Left lung (tissue), 4 donors: ENCODE measurements at regions not wholly inside any gene's neighbourhood (a gene's known extent, or its start where the extent isn't known, plus 50 kb on each side); places are given as distances from the start of the nearest gene placed in this dataset.
A peak's percentile ranks its signal among the peaks of the same experiment; 100 is the strongest.

Experiments used
- ATAC-seq: fragments of 200-7000 bp; cut with Tn5 transposase; one replicate; pipeline ENCODE4 v1.9.1; 2020; ENCODE audit warnings: moderate library complexity
- DNase-seq, 4 donors: peaks; one replicate each; pipeline ENCODE4 v3.0.0-alpha.2; 2013 to 2020
- H3K27ac ChIP-seq, 2 donors: fragments of 200-600 bp; sonication (generic) in 1 of 2; one replicate each; pipeline versions ENCODE4 v1.5.0 to v1.8.0; 2020 to 2021
- H3K27me3 ChIP-seq, 2 donors: fragments of 200-600 bp; sonication (generic) in 1 of 2; one replicate each; pipeline versions ENCODE4 v1.5.0 to v1.8.0; 2020 to 2021
- H3K36me3 ChIP-seq, 2 donors: fragments of 200-600 bp; sonication (generic) in 1 of 2; one replicate each; pipeline versions ENCODE4 v1.5.0 to v1.8.0; 2020 to 2021
- H3K4me1 ChIP-seq, 2 donors: fragments of 200-600 bp; one replicate each; pipeline ENCODE4 v1.8.0; 2021
- H3K4me3 ChIP-seq, 2 donors: fragments of 200-600 bp; sonication (generic) in 1 of 2; one replicate each; pipeline versions ENCODE4 v1.5.0 to v1.8.0; 2020 to 2021; ENCODE audit warnings: mild to moderate bottlenecking in 1 of 2
- H3K9me3 ChIP-seq, 2 donors: fragments of 200-600 bp; sonication (generic) in 1 of 2; one replicate each; pipeline versions ENCODE4 v1.5.0 to v1.8.0; 2020 to 2021
- intact Hi-C, 2 donors: fragments of 100-400 bp; cut with DNase I; formaldehyde crosslinking; loops; one replicate each; pipeline versions ENCODE4 v1.11.2 to v1.14.2; 2022
- TF ChIP-seq, protein P1 (sequence below), 2 donors: fragments of 200-600 bp; sonication (generic) in 1 of 2; IDR thresholded peaks; one replicate each; pipeline versions ENCODE4 v1.5.0 to v1.8.0; 2021; ENCODE audit warnings: antibody characterized with exemption in 2 of 2
- donor health status: DM: no; HTN: yes; CAD: no.
- donor health status: DM: no; HTN: no; CAD: no.

DNA sequence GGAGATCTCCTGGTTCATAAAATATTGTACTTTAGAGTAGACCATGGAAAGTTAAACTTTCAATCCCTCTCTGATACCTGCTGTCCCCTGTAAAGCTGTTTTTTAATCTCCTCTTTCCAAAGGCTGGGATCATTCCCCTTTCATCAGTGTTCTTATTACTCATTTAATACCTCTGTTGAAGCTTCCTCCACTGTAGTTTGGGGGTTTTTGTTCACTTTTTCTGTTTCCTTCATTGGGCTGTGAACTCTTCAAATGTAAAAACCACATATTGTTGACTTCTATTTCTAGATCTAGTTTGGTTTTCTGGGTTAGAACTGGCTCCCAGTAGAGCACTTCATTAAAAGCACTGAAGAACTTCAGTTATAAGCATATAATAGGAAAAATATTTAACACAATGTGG, 598.1 kb downstream of the RNF144A start:
- TF ChIP-seq, protein P1, sequence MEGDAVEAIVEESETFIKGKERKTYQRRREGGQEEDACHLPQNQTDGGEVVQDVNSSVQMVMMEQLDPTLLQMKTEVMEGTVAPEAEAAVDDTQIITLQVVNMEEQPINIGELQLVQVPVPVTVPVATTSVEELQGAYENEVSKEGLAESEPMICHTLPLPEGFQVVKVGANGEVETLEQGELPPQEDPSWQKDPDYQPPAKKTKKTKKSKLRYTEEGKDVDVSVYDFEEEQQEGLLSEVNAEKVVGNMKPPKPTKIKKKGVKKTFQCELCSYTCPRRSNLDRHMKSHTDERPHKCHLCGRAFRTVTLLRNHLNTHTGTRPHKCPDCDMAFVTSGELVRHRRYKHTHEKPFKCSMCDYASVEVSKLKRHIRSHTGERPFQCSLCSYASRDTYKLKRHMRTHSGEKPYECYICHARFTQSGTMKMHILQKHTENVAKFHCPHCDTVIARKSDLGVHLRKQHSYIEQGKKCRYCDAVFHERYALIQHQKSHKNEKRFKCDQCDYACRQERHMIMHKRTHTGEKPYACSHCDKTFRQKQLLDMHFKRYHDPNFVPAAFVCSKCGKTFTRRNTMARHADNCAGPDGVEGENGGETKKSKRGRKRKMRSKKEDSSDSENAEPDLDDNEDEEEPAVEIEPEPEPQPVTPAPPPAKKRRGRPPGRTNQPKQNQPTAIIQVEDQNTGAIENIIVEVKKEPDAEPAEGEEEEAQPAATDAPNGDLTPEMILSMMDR (IDR thresholded peaks at IDR 0.05) = no peak
- no peak overlapping the region for H3K4me3 ChIP-seq
- no peaks in the 10 kb centered on the region for H3K27me3 ChIP-seq
- no peaks in the 10 kb centered on the region for H3K36me3 ChIP-seq
- DNase-seq (no peak), ATAC-seq (no peak)
- intact Hi-C loops = no loop called here
- H3K9me3 ChIP-seq = no peaks in the 10 kb centered on the region
- no peak overlapping the region for H3K27ac ChIP-seq
- H3K4me1 ChIP-seq = no peaks in the 10 kb centered on the region

DNA sequence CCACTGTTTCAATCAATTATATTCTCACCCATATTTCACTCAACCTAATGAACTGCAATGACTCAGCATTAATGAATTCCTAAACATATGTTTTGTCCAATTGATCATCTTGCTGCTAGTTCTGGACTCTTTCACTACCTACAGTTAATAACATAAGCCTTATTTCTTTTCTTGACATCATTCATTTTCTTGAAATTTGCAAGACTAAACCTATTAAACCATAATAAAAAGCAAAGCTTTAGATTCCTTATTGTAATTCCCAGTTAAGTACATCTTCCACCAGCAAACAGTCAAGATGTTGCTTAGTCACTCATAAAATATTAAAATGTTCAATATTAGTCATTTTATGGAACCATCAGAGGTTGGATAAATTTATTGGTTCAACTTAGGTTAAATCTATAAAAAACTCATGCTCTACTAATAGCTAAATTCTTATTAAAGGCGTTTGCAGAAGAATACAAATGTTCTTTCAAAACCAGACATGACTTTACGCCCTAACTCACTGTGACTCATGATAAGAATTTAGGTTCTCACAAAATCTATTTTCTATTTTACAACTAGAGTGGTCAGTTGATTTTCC, 599.4 kb downstream of the RNF144A start:
- intact Hi-C loops = no loop called here
- Histone ChIP-seq H3K36me3 (no peaks in the 10 kb centered on the region), H3K4me1 (no peaks in the 10 kb centered on the region), H3K4me3 (no peak overlapping the region), H3K9me3 (no peaks in the 10 kb centered on the region), H3K27ac (no peak overlapping the region), H3K27me3 (peaks cover 0 to under 1% of the 10 kb centered on the region in 2 donors)
- DNase-seq (no peak), ATAC-seq (no peak)
- TF ChIP-seq, protein P1 (IDR thresholded peaks at IDR 0.05) = no peak

DNA sequence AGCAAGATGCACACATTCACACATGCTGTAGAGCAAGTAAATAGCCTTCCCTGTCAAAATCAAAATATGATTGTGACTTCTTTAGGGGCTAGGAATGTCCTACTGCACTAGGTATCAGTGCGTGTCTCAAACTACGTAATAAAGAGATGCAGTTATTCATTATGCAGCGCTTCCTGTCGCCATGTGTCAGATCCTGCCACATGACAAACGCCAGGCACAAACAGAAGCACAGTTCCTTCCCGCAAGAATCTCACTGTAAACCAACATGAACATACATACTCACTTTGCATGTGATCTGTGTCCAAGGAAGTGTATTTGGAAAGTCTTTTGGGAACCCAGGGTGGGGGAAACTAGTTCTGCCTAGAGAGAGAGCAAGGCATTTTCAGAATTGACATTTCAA, 599.9 kb downstream of the RNF144A start:
- DNase-seq = no peak
- Histone ChIP-seq H3K27ac (no peak overlapping the region), H3K4me1 (no peaks in the 10 kb centered on the region), H3K27me3 (peaks cover 0 to 6% of the 10 kb centered on the region in 2 donors), H3K36me3 (no peaks in the 10 kb centered on the region), H3K4me3 (no peak overlapping the region), H3K9me3 (no peaks in the 10 kb centered on the region)
- no peak for ATAC-seq
- TF ChIP-seq, protein P1 (IDR thresholded peaks at IDR 0.05) = no peak
- intact Hi-C loops = no loop called here

DNA sequence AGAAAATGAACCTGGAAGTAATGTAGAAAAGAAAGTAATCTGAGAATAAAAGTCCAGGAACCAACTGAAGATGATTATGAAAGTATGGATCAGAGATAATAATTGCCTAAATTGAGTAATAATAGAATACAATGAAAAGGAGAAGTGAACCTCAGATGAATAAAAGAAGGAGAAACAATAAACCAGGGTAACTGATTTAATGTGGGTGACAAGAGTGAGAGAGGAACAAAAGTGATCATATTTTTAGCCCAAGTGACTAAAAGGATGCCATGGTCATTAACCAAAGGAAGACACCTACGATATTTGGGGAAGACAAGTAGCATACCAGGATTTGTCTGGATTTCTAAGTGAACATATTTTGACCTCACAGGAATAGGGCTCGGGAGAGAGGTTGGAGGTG, 600.6 kb downstream of the RNF144A start:
- TF ChIP-seq, protein P1 (IDR thresholded peaks at IDR 0.05) = no peak
- Histone ChIP-seq H3K4me3 (no peak overlapping the region), H3K27ac (no peak overlapping the region), H3K36me3 (no peaks in the 10 kb centered on the region), H3K9me3 (no peaks in the 10 kb centered on the region), H3K27me3 (peaks cover 0 to 6% of the 10 kb centered on the region in 2 donors), H3K4me1 (no peaks in the 10 kb centered on the region)
- no peak for DNase-seq
- intact Hi-C loops = no loop called here
- ATAC-seq = no peak

DNA sequence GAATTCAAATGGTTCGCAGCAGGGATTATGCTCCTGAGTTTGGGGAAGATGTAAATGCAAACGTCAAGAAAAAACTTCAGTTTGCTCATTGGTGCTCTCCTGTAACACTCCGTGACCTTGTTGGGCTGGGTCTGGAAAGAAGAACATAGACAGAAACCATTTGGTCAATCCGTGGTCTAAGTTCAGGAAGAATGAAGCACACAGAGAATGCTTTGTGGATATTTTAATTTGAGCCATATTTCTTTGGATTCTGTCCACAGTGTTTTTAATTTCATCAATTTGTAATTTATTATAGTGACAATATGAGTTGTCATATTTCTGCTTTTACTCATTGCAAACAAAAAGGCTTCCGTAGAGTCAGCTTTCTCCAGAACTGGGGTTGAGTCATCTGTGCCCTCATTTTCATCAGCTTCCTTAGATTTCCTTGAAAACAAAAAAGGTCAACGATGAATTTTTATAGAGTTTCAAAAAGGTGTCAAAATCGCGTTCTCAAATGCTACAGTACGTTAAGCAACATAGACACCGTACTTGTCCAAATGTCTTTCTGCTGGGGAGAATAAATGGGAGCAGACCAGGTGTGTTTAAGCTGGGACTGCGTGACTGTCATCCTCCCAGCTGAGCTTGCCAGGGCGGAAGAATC, 606.4 kb downstream of the RNF144A start:
- Histone ChIP-seq H3K4me3 (no peak overlapping the region), H3K27ac (no peak overlapping the region), H3K27me3 (peaks cover 0 to 6% of the 10 kb centered on the region in 2 donors), H3K4me1 (no peaks in the 10 kb centered on the region), H3K9me3 (peaks cover 0 to 2% of the 10 kb centered on the region in 2 donors), H3K36me3 (no peaks in the 10 kb centered on the region)
- no peak for ATAC-seq
- intact Hi-C loops = no loop called here
- DNase-seq = peak in 2 of 4 donors; percentile 30 to 55
- TF ChIP-seq, protein P1 (IDR thresholded peaks at IDR 0.05) = no peak
